ENCODE measurements at regions not wholly inside any gene's neighbourhood (a gene's known extent, or its start where the extent isn't known, plus 50 kb on each side); places are given as distances from the start of the nearest gene placed in this dataset.

DNA sequence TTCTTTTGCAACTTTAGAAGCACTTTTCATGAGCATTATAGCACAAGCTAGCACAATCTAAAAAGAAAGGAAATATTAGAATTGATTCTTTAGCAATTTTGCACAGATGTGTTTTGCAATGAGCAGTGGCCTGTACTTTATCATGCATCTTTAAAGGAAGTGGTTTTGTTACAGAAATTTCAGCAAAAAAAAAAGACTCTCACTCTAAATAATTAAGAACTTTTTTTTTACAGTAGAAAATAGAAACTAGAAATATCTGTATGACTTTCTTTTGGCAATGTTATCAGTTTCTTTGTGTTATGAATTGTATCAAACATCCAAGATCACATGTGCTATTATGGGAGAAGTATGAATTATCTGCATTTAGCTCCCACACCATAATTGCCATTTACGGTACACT is 195.7 kb upstream of the KLF6 start:
- POLR2A ChIA-PET = no interaction called here
- TF ChIP-seq, protein P1, sequence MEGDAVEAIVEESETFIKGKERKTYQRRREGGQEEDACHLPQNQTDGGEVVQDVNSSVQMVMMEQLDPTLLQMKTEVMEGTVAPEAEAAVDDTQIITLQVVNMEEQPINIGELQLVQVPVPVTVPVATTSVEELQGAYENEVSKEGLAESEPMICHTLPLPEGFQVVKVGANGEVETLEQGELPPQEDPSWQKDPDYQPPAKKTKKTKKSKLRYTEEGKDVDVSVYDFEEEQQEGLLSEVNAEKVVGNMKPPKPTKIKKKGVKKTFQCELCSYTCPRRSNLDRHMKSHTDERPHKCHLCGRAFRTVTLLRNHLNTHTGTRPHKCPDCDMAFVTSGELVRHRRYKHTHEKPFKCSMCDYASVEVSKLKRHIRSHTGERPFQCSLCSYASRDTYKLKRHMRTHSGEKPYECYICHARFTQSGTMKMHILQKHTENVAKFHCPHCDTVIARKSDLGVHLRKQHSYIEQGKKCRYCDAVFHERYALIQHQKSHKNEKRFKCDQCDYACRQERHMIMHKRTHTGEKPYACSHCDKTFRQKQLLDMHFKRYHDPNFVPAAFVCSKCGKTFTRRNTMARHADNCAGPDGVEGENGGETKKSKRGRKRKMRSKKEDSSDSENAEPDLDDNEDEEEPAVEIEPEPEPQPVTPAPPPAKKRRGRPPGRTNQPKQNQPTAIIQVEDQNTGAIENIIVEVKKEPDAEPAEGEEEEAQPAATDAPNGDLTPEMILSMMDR (IDR thresholded peaks at IDR 0.05; ENCODE audit: insufficient read depth, low read depth, low read length) = no peak
- Histone ChIP-seq H3K27me3 (ENCODE audit: control insufficient read depth, insufficient read depth, low read length) (no peaks in the 10 kb centered on the region), H3K4me3 (ENCODE audit: low read depth, low read length) (no peak overlapping the region), H3K36me3 (ENCODE audit: control insufficient read depth, insufficient read depth, low read length) (no peaks in the 10 kb centered on the region)
- CTCF ChIA-PET = no interaction called here
- DNase-seq (ENCODE audit: low read depth) = no peak

DNA sequence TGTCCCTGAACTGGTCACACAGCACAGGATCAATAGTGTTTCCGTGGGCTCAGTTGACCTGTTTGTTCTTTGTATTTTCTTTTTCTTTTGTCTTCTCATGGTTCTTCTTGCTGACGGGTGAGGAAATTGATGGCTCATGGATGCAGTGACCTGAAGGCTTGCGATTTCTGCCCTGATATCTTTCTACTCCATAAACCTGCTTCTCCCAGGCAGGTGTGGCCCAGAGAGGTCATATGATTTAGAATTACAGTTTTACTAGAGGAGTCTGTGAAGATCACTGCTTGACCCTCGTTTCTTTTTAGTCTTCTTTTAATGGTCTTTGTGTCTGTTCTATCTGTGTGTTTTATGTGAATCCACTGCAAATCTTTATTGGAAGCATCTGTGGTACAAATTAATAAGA is 195.1 kb upstream of the KLF6 start:
- CTCF ChIA-PET = interaction anchor here (0.6 kb wide), 1 partner anchor 130 kb away, joined by 3 read pairs; no protein-coding TSS in a partner anchor

DNA sequence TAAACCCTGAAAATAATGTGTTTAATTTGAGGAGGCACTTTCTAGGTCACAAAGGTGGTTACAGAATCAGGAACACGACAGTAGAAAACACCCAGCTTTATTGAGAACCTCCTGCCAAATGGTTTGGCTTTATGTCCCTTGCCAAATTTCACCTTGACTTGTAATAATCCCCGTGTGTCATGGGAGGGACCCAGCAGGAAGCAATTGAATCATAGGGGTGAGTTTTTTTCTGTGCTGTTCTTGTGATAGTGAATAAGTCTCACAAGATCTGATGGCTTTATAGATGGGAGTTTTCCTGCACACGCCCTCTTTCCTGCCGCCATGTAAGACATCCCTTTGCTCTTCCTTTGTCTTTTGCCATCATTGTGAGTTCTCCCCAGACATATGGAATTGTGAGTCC is 193.8 kb upstream of the KLF6 start:
- no peak overlapping the region for H3K4me3 ChIP-seq (ENCODE audit: low read depth, low read length)
- ChIA-PET POLR2A (no interaction called here), CTCF (no interaction called here)
- TF ChIP-seq, protein P1 (IDR thresholded peaks at IDR 0.05; ENCODE audit: insufficient read depth, low read depth, low read length) = no peak
- no peaks in the 10 kb centered on the region for H3K27me3 ChIP-seq (ENCODE audit: control insufficient read depth, insufficient read depth, low read length)
- H3K36me3 ChIP-seq (ENCODE audit: control insufficient read depth, insufficient read depth, low read length) = no peaks in the 10 kb centered on the region
- DNase-seq (ENCODE audit: low read depth) = no peak

More for the DNA sequence above, 195.1 kb upstream of the KLF6 start:
- TF ChIP-seq, protein P1 (IDR thresholded peaks at IDR 0.05; ENCODE audit: insufficient read depth, low read depth, low read length) = no peak
- DNase-seq (ENCODE audit: low read depth) = no peak
- Histone ChIP-seq H3K27me3 (ENCODE audit: control insufficient read depth, insufficient read depth, low read length) (no peaks in the 10 kb centered on the region), H3K4me3 (ENCODE audit: low read depth, low read length) (no peak overlapping the region), H3K36me3 (ENCODE audit: control insufficient read depth, insufficient read depth, low read length) (no peaks in the 10 kb centered on the region)
- POLR2A ChIA-PET = no interaction called here

DNA sequence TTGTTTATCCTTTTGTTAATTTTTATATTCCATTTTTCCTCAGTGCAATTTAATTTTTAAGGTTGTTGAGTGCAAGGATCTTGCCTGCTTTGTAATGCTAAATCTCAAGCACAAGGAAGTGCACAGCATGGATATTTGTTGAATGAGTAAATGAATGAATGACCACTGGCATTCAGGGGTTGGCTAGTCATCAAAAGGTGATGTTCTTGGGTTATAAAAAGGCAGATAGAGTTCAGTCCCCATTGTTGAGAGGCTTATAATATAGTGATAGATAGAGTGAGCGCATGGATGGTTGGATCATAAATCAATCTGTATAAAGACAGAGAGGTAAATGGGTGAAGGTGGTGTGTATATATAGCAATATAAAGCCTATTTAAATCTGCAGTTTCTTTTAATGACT is 193.2 kb upstream of the KLF6 start:
- TF ChIP-seq, protein P1 (IDR thresholded peaks at IDR 0.05; ENCODE audit: insufficient read depth, low read depth, low read length) = no peak
- Histone ChIP-seq H3K36me3 (ENCODE audit: control insufficient read depth, insufficient read depth, low read length) (no peaks in the 10 kb centered on the region), H3K27me3 (ENCODE audit: control insufficient read depth, insufficient read depth, low read length) (no peaks in the 10 kb centered on the region), H3K4me3 (ENCODE audit: low read depth, low read length) (no peak overlapping the region)
- no peak for DNase-seq (ENCODE audit: low read depth)
- ChIA-PET POLR2A (no interaction called here), CTCF (no interaction called here)

DNA sequence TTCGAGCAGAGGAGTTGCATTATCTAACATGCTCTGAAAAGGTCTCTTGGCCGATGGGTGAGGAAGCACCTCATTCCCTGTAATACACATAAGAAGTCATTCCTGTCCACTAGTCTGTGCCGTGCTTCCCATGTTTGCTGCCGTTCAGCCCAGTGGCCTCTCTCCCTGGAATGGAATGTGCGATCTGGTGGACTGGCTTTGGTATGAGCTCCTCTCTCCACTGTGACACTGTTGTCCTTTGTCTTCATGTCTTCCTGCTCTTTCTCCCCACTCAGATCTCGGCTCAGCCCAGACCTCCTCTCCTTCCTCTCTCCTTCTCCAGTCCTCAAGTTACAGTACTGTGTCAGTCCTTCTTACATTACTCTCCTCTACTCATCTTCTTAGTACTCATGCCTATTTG is 192.8 kb upstream of the KLF6 start:
- no peak for DNase-seq (ENCODE audit: low read depth)
- no peak overlapping the region for H3K4me3 ChIP-seq (ENCODE audit: low read depth, low read length)
- POLR2A ChIA-PET = no interaction called here
- H3K36me3 ChIP-seq (ENCODE audit: control insufficient read depth, insufficient read depth, low read length) = no peaks in the 10 kb centered on the region
- CTCF ChIA-PET = no interaction called here
- TF ChIP-seq, protein P1 (IDR thresholded peaks at IDR 0.05; ENCODE audit: insufficient read depth, low read depth, low read length) = no peak
- no peaks in the 10 kb centered on the region for H3K27me3 ChIP-seq (ENCODE audit: control insufficient read depth, insufficient read depth, low read length)
